ENCODE measurements at regions not wholly inside any gene's neighbourhood (a gene's known extent, or its start where the extent isn't known, plus 50 kb on each side); places are given as distances from the start of the nearest gene placed in this dataset.
"Not testable (repeated sequence)": the region's sequence is repeated elsewhere in the genome, so short reads cannot be mapped to it uniquely, and the experiment has no call there.

- DNase-seq, result no peak
These were observed 1099.5 kb downstream of the PLA2G4A start for GRCh38 chr1:187928288-187928687.

- DNase-seq, result no peak
These were observed 1099.9 kb downstream of the PLA2G4A start for GRCh38 chr1:187928696-187929095.

- no peak for DNase-seq
These were observed 1103.0 kb downstream of the PLA2G4A start for GRCh38 chr1:187931776-187932175.

GRCh38 chr1:187933562-187934419, 1105.0 kb downstream of the PLA2G4A start:
- no peak for DNase-seq

- DNase-seq, result no peak
These were observed 1107.9 kb downstream of the PLA2G4A start for GRCh38 chr1:187936667-187937066.

GRCh38 chr1:187938092-187938491, 1109.3 kb downstream of the PLA2G4A start:
- no peak for DNase-seq

- DNase-seq, result no peak
These were observed 1114.2 kb downstream of the PLA2G4A start for GRCh38 chr1:187942986-187943385.

- DNase-seq, result no peak
These were observed 1115.1 kb downstream of the PLA2G4A start for GRCh38 chr1:187943606-187944403.

- not testable (repeated sequence) for DNase-seq
These were observed 1117.9 kb downstream of the PLA2G4A start for GRCh38 chr1:187946661-187947060.

GRCh38 chr1:187947359-187947758, 1118.6 kb downstream of the PLA2G4A start:
- no peak for DNase-seq

- DNase-seq, result no peak
These were observed 1119.5 kb downstream of the PLA2G4A start for GRCh38 chr1:187948170-187948794.

GRCh38 chr1:187949567-187949966, 1120.8 kb downstream of the PLA2G4A start:
- DNase-seq, result no peak

- no peak for DNase-seq
These were observed 1123.1 kb downstream of the PLA2G4A start for GRCh38 chr1:187951817-187952216.

GRCh38 chr1:187952446-187952845, 1123.7 kb downstream of the PLA2G4A start:
- no peak for DNase-seq

GRCh38 chr1:187956975-187957374, 1128.2 kb downstream of the PLA2G4A start:
- no peak for DNase-seq

GRCh38 chr1:187958207-187958606, 1129.5 kb downstream of the PLA2G4A start:
- no peak for DNase-seq

GRCh38 chr1:187959062-187959461, 1130.3 kb downstream of the PLA2G4A start:
- DNase-seq, result no peak

- no peak for DNase-seq
These were observed 1131.4 kb downstream of the PLA2G4A start for GRCh38 chr1:187960125-187960638.

GRCh38 chr1:187961895-187962294, 1133.1 kb downstream of the PLA2G4A start:
- no peak for DNase-seq

- DNase-seq, result no peak
These were observed 1143.1 kb downstream of the PLA2G4A start for GRCh38 chr1:187971851-187972250.

- no peak for DNase-seq
These were observed 1148.5 kb downstream of the PLA2G4A start for GRCh38 chr1:187977298-187977697.

GRCh38 chr1:187985145-187985896, 1156.6 kb downstream of the PLA2G4A start:
- DNase-seq, result no peak
